ENCODE measurements at regions not wholly inside any gene's neighbourhood (a gene's known extent, or its start where the extent isn't known, plus 50 kb on each side); places are given as distances from the start of the nearest gene placed in this dataset.

GRCh38 chr2:144261966-144262365, 258.0 kb downstream of the ZEB2 start:
- peaks cover 27 to 31% of the 10 kb centered on the region in 2 donors for H3K4me1 Mint-ChIP-seq

GRCh38 chr2:144261336-144261735, 258.6 kb downstream of the ZEB2 start:
- peaks cover 17% of the 10 kb centered on the region for H3K36me3 Mint-ChIP-seq
- no peaks in the 10 kb centered on the region for H3K27me3 Mint-ChIP-seq (ENCODE audit: low read depth in 2 of 2)
- H3K9me3 Mint-ChIP-seq: peaks cover 3 to 12% of the 10 kb centered on the region in 2 donors
- WGBS (ENCODE audit: insufficient coverage): 0% methylated on average over 1 of the region's 2 CpGs
- DNase-seq (peak in 1 of 2 donors; percentile 31), ATAC-seq (peak in 2 of 3 donors; percentile 46 to 64)
- no peak overlapping the region for H3K4me3 Mint-ChIP-seq
- H3K9me3 ChIP-seq (ENCODE audit: control insufficient read depth, insufficient read depth, low read length): no peaks in the 10 kb centered on the region
- H3K4me3 ChIP-seq (ENCODE audit: low read length): no peak overlapping the region
- intact Hi-C loops (cut with micrococcal nuclease): no loop called here
- no peaks in the 10 kb centered on the region for H3K27me3 ChIP-seq (ENCODE audit: control insufficient read depth, insufficient read depth, low read length)
- peaks cover 29 to 33% of the 10 kb centered on the region in 2 donors for H3K4me1 Mint-ChIP-seq
- H3K27ac ChIP-seq (ENCODE audit: low read length): no peak overlapping the region
- no peaks in the 10 kb centered on the region for H3K36me3 ChIP-seq (ENCODE audit: control insufficient read depth, insufficient read depth, low read length)
- peaks cover 6% of the 10 kb centered on the region for H3K4me1 ChIP-seq (ENCODE audit: control insufficient read depth, insufficient read depth, low read length)
- no peak for TF ChIP-seq CTCF (IDR thresholded peaks at IDR 0.05)
- no peak overlapping the region for H3K27ac Mint-ChIP-seq

More at GRCh38 chr2:144261966-144262365, 258.0 kb downstream of the ZEB2 start:
- TF ChIP-seq CTCF (IDR thresholded peaks at IDR 0.05): no peak
- 90% methylated on average over 1 of the region's 2 CpGs for WGBS (ENCODE audit: insufficient coverage)
- Mint-ChIP-seq H3K27ac (no peak overlapping the region), H3K27me3 (ENCODE audit: low read depth in 2 of 2) (no peaks in the 10 kb centered on the region), H3K36me3 (peaks cover 17% of the 10 kb centered on the region), H3K9me3 (peaks cover 3 to 12% of the 10 kb centered on the region in 2 donors), H3K4me3 (no peak overlapping the region)
- H3K9me3 ChIP-seq (ENCODE audit: control insufficient read depth, insufficient read depth, low read length): no peaks in the 10 kb centered on the region
- no peaks in the 10 kb centered on the region for H3K36me3 ChIP-seq (ENCODE audit: control insufficient read depth, insufficient read depth, low read length)
- peak in 2 of 3 donors; percentile 20 to 29 for ATAC-seq
- DNase-seq: no peak
- no peak overlapping the region for H3K4me3 ChIP-seq (ENCODE audit: low read length)
- H3K27ac ChIP-seq (ENCODE audit: low read length): no peak overlapping the region
- H3K27me3 ChIP-seq (ENCODE audit: control insufficient read depth, insufficient read depth, low read length): no peaks in the 10 kb centered on the region
- intact Hi-C loops (cut with micrococcal nuclease): no loop called here
- peaks cover 3% of the 10 kb centered on the region for H3K4me1 ChIP-seq (ENCODE audit: control insufficient read depth, insufficient read depth, low read length)

GRCh38 chr2:144259332-144259731, 260.6 kb downstream of the ZEB2 start:
- H3K4me1 ChIP-seq (ENCODE audit: control insufficient read depth, insufficient read depth, low read length): peaks cover 6% of the 10 kb centered on the region
- peaks cover 38 to 40% of the 10 kb centered on the region in 2 donors for H3K4me1 Mint-ChIP-seq
- no peaks in the 10 kb centered on the region for H3K27me3 ChIP-seq (ENCODE audit: control insufficient read depth, insufficient read depth, low read length)
- no peak overlapping the region for H3K27ac ChIP-seq (ENCODE audit: low read length)
- intact Hi-C loops (cut with micrococcal nuclease): no loop called here
- DNase-seq: no peak
- WGBS (ENCODE audit: insufficient coverage): 97% methylated on average over 6 of the region's 6 CpGs
- peaks cover 3 to 15% of the 10 kb centered on the region in 2 donors for H3K9me3 Mint-ChIP-seq
- no peak for ATAC-seq
- no peak for TF ChIP-seq CTCF (IDR thresholded peaks at IDR 0.05)
- no peak overlapping the region for H3K27ac Mint-ChIP-seq
- peaks cover 17% of the 10 kb centered on the region for H3K36me3 Mint-ChIP-seq
- H3K4me3 Mint-ChIP-seq: no peak overlapping the region
- H3K9me3 ChIP-seq (ENCODE audit: control insufficient read depth, insufficient read depth, low read length): peaks cover 8% of the 10 kb centered on the region
- H3K36me3 ChIP-seq (ENCODE audit: control insufficient read depth, insufficient read depth, low read length): no peaks in the 10 kb centered on the region
- no peak overlapping the region for H3K4me3 ChIP-seq (ENCODE audit: low read length)
- no peaks in the 10 kb centered on the region for H3K27me3 Mint-ChIP-seq (ENCODE audit: low read depth in 2 of 2)

GRCh38 chr2:144258154-144258553, 261.8 kb downstream of the ZEB2 start:
- H3K4me3 ChIP-seq (ENCODE audit: low read length): no peak overlapping the region
- H3K36me3 ChIP-seq (ENCODE audit: control insufficient read depth, insufficient read depth, low read length): no peaks in the 10 kb centered on the region
- H3K4me1 Mint-ChIP-seq: peaks cover 38 to 40% of the 10 kb centered on the region in 2 donors
- TF ChIP-seq CTCF (IDR thresholded peaks at IDR 0.05): no peak
- H3K9me3 ChIP-seq (ENCODE audit: control insufficient read depth, insufficient read depth, low read length): peaks cover 14% of the 10 kb centered on the region
- H3K27me3 ChIP-seq (ENCODE audit: control insufficient read depth, insufficient read depth, low read length): no peaks in the 10 kb centered on the region
- no peak for ATAC-seq
- peaks cover 21% of the 10 kb centered on the region for H3K36me3 Mint-ChIP-seq
- peaks cover 4 to 17% of the 10 kb centered on the region in 2 donors for H3K9me3 Mint-ChIP-seq
- H3K27ac Mint-ChIP-seq: no peak overlapping the region
- WGBS (ENCODE audit: insufficient coverage): 92% methylated on average over 2 of the region's 2 CpGs
- intact Hi-C loops (cut with micrococcal nuclease): no loop called here
- no peaks in the 10 kb centered on the region for H3K27me3 Mint-ChIP-seq (ENCODE audit: low read depth in 2 of 2)
- no peak for DNase-seq
- H3K4me3 Mint-ChIP-seq: no peak overlapping the region
- H3K27ac ChIP-seq (ENCODE audit: low read length): no peak overlapping the region
- peaks cover 6% of the 10 kb centered on the region for H3K4me1 ChIP-seq (ENCODE audit: control insufficient read depth, insufficient read depth, low read length)

All from natural killer cell (primary cell).